DMS153 treated with DMSO at 0.1 percent for 48 hours (cell line): ENCODE measurements at regions not wholly inside any gene's neighbourhood (a gene's known extent, or its start where the extent isn't known, plus 50 kb on each side); places are given as distances from the start of the nearest gene placed in this dataset.

Source experiments
- DNase-seq: peaks from one replicate; lab custom pipeline; 2025; ENCODE audit not compliant: unreplicated experiment; lab: John Stamatoyannopoulos, UW

- no peak for DNase-seq
Measured at GRCh38 chr10:1981976-1982375, 244.7 kb upstream of the ADARB2 start.

GRCh38 chr10:1980459-1980858, 243.1 kb upstream of the ADARB2 start:
- DNase-seq: no peak

- no peak for DNase-seq
Measured at GRCh38 chr10:1978584-1978983, 241.3 kb upstream of the ADARB2 start.

GRCh38 chr10:1977461-1977860, 240.1 kb upstream of the ADARB2 start:
- no peak for DNase-seq

- no peak for DNase-seq
Measured at GRCh38 chr10:1972406-1972805, 235.1 kb upstream of the ADARB2 start.

GRCh38 chr10:1968257-1969033, 231.1 kb upstream of the ADARB2 start:
- no peak for DNase-seq

- DNase-seq: no peak
Measured at GRCh38 chr10:1966712-1967376, 229.5 kb upstream of the ADARB2 start.

GRCh38 chr10:1964476-1964875, 227.2 kb upstream of the ADARB2 start:
- DNase-seq: no peak

GRCh38 chr10:1963341-1963740, 226.0 kb upstream of the ADARB2 start:
- no peak for DNase-seq

GRCh38 chr10:1961989-1962388, 224.7 kb upstream of the ADARB2 start:
- DNase-seq: no peak

GRCh38 chr10:1960982-1961381, 223.7 kb upstream of the ADARB2 start:
- DNase-seq: no peak

- no peak for DNase-seq
Measured at GRCh38 chr10:1957057-1957456, 219.7 kb upstream of the ADARB2 start.

- DNase-seq: no peak
Measured at GRCh38 chr10:1954300-1954699, 217.0 kb upstream of the ADARB2 start.

GRCh38 chr10:1952126-1953095, 215.1 kb upstream of the ADARB2 start:
- DNase-seq: no peak

- DNase-seq: no peak
Measured at GRCh38 chr10:1950803-1951495, 213.6 kb upstream of the ADARB2 start.

- DNase-seq: no peak
Measured at GRCh38 chr10:1947464-1948003, 210.2 kb upstream of the ADARB2 start.

GRCh38 chr10:1944487-1944886, 207.2 kb upstream of the ADARB2 start:
- DNase-seq: no peak

- DNase-seq: no peak
Measured at GRCh38 chr10:1942478-1942877, 205.2 kb upstream of the ADARB2 start.

- no peak for DNase-seq
Measured at GRCh38 chr10:1939016-1939415, 201.7 kb upstream of the ADARB2 start.

GRCh38 chr10:1938317-1938716, 201.0 kb upstream of the ADARB2 start:
- no peak for DNase-seq

- no peak for DNase-seq
Measured at GRCh38 chr10:1935912-1936311, 198.6 kb upstream of the ADARB2 start.
